KBM-7 (cell line): ENCODE measurements at regions not wholly inside any gene's neighbourhood (a gene's known extent, or its start where the extent isn't known, plus 50 kb on each side); places are given as distances from the start of the nearest gene placed in this dataset.
A peak's percentile ranks its signal among the peaks of the same experiment; 100 is the strongest.

Experiments used
- DNase-seq: peaks from one replicate; pipeline ENCODE4 v3.0.0-alpha.2; 2015
- in situ Hi-C: fragments of 300-500 bp; cut with MboI; formaldehyde crosslinking; loops from 2 replicates; pipeline ENCODE4 v1.14.3; 2020; ENCODE audit warnings: low sequenced_read_pairs, low pct_unique_long_range_greater_than_20kb, mixed read lengths

- DNase-seq, result peak; percentile 53
- in situ Hi-C loops, result no loop called here
Observed at GRCh38 chr4:4677556-4678522, 136.0 kb upstream of the STX18 start.

GRCh38 chr4:4675641-4676040 lies 133.8 kb upstream of the STX18 start:
- DNase-seq, result no peak
- in situ Hi-C loops, result no loop called here

GRCh38 chr4:4675051-4675581 lies 133.3 kb upstream of the STX18 start:
- in situ Hi-C loops, result no loop called here

GRCh38 chr4:4673070-4673469 lies 131.2 kb upstream of the STX18 start:
- in situ Hi-C loops, result no loop called here
- peak; percentile 12 for DNase-seq

More at GRCh38 chr4:4675051-4675581, 133.3 kb upstream of the STX18 start:
- DNase-seq, result no peak

- no peak for DNase-seq
- in situ Hi-C loops, result no loop called here
Observed at GRCh38 chr4:4672402-4672801, 130.6 kb upstream of the STX18 start.

- DNase-seq, result no peak
- in situ Hi-C loops, result no loop called here
Observed at GRCh38 chr4:4671774-4672349, 130.0 kb upstream of the STX18 start.

- DNase-seq, result no peak
- in situ Hi-C loops, result no loop called here
Observed at GRCh38 chr4:4670869-4671268, 129.0 kb upstream of the STX18 start.

GRCh38 chr4:4668355-4669210 lies 126.7 kb upstream of the STX18 start:
- DNase-seq, result no peak
- in situ Hi-C loops, result no loop called here

- in situ Hi-C loops, result no loop called here
- no peak for DNase-seq
Observed at GRCh38 chr4:4667622-4668081, 125.8 kb upstream of the STX18 start.

GRCh38 chr4:4666693-4667621 lies 125.1 kb upstream of the STX18 start:
- no peak for DNase-seq
- in situ Hi-C loops, result no loop called here

GRCh38 chr4:4666187-4666586 lies 124.3 kb upstream of the STX18 start:
- no peak for DNase-seq
- in situ Hi-C loops, result no loop called here

- DNase-seq, result no peak
- in situ Hi-C loops, result no loop called here
Observed at GRCh38 chr4:4664234-4664633, 122.4 kb upstream of the STX18 start.

GRCh38 chr4:4663028-4663427 lies 121.2 kb upstream of the STX18 start:
- DNase-seq, result no peak
- in situ Hi-C loops, result no loop called here

- no peak for DNase-seq
- in situ Hi-C loops, result no loop called here
Observed at GRCh38 chr4:4662230-4662629, 120.4 kb upstream of the STX18 start.

GRCh38 chr4:4659871-4660651 lies 118.2 kb upstream of the STX18 start:
- in situ Hi-C loops, result no loop called here
- no peak for DNase-seq

- no peak for DNase-seq
- in situ Hi-C loops, result no loop called here
Observed at GRCh38 chr4:4658052-4658451, 116.2 kb upstream of the STX18 start.

- DNase-seq, result no peak
- in situ Hi-C loops, result no loop called here
Observed at GRCh38 chr4:4656977-4657376, 115.1 kb upstream of the STX18 start.

GRCh38 chr4:4655901-4656300 lies 114.1 kb upstream of the STX18 start:
- in situ Hi-C loops, result no loop called here
- DNase-seq, result no peak
